ENCODE measurements at regions not wholly inside any gene's neighbourhood (a gene's known extent, or its start where the extent isn't known, plus 50 kb on each side); places are given as distances from the start of the nearest gene placed in this dataset.

- no peak for DNase-seq (ENCODE audit: low read depth)
- TF ChIP-seq, protein P1, sequence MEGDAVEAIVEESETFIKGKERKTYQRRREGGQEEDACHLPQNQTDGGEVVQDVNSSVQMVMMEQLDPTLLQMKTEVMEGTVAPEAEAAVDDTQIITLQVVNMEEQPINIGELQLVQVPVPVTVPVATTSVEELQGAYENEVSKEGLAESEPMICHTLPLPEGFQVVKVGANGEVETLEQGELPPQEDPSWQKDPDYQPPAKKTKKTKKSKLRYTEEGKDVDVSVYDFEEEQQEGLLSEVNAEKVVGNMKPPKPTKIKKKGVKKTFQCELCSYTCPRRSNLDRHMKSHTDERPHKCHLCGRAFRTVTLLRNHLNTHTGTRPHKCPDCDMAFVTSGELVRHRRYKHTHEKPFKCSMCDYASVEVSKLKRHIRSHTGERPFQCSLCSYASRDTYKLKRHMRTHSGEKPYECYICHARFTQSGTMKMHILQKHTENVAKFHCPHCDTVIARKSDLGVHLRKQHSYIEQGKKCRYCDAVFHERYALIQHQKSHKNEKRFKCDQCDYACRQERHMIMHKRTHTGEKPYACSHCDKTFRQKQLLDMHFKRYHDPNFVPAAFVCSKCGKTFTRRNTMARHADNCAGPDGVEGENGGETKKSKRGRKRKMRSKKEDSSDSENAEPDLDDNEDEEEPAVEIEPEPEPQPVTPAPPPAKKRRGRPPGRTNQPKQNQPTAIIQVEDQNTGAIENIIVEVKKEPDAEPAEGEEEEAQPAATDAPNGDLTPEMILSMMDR (IDR thresholded peaks at IDR 0.05; ENCODE audit: control insufficient read depth, insufficient read depth, low read depth, low read length, missing control alignments): no peak
- no peak overlapping the region for H3K4me3 ChIP-seq (ENCODE audit: control insufficient read depth, low read depth, low read length)
These were observed 403.3 kb upstream of the MEF2C start for GRCh38 chr5:89286320-89286719.

- DNase-seq (ENCODE audit: low read depth): no peak
- H3K4me3 ChIP-seq (ENCODE audit: control insufficient read depth, low read depth, low read length): no peak overlapping the region
- TF ChIP-seq, protein P1 (IDR thresholded peaks at IDR 0.05; ENCODE audit: control insufficient read depth, insufficient read depth, low read depth, low read length, missing control alignments): peak; percentile 5
These were observed 400.9 kb upstream of the MEF2C start for GRCh38 chr5:89283728-89284493.

GRCh38 chr5:89282554-89283510 lies 399.8 kb upstream of the MEF2C start:
- H3K4me3 ChIP-seq (ENCODE audit: control insufficient read depth, low read depth, low read length): no peak overlapping the region
- TF ChIP-seq, protein P1 (IDR thresholded peaks at IDR 0.05; ENCODE audit: control insufficient read depth, insufficient read depth, low read depth, low read length, missing control alignments): no peak
- DNase-seq (ENCODE audit: low read depth): peak; percentile 24

- TF ChIP-seq, protein P1 (IDR thresholded peaks at IDR 0.05; ENCODE audit: control insufficient read depth, insufficient read depth, low read depth, low read length, missing control alignments): no peak
- no peak for DNase-seq (ENCODE audit: low read depth)
- no peak overlapping the region for H3K4me3 ChIP-seq (ENCODE audit: control insufficient read depth, low read depth, low read length)
These were observed 399.0 kb upstream of the MEF2C start for GRCh38 chr5:89281766-89282553.

- no peak overlapping the region for H3K4me3 ChIP-seq (ENCODE audit: control insufficient read depth, low read depth, low read length)
- DNase-seq (ENCODE audit: low read depth): no peak
- TF ChIP-seq, protein P1 (IDR thresholded peaks at IDR 0.05; ENCODE audit: control insufficient read depth, insufficient read depth, low read depth, low read length, missing control alignments): no peak
These were observed 398.2 kb upstream of the MEF2C start for GRCh38 chr5:89281211-89281610.

All from AG09309 (cell line).